ENCODE measurements at regions not wholly inside any gene's neighbourhood (a gene's known extent, or its start where the extent isn't known, plus 50 kb on each side); places are given as distances from the start of the nearest gene placed in this dataset.

GRCh38 chr5:2201421-2201820 lies 318.7 kb upstream of the IRX4 start:
- no peak for TF ChIP-seq CTCF (IDR thresholded peaks at IDR 0.05)
- no peak for TF ChIP-seq EZH2 (IDR thresholded peaks at IDR 0.05)

All from neural progenitor cell (in vitro differentiated cells).